Gastroesophageal sphincter (tissue), 4 donors: ENCODE measurements at regions not wholly inside any gene's neighbourhood (a gene's known extent, or its start where the extent isn't known, plus 50 kb on each side); places are given as distances from the start of the nearest gene placed in this dataset.
"Not testable (repeated sequence)": the region's sequence is repeated elsewhere in the genome, so short reads cannot be mapped to it uniquely, and the experiment has no call there.

Experiments
- ATAC-seq: fragments of 150-250 bp; one replicate; pipeline ENCODE4 v1.9.1; 2016; ENCODE audit warnings: mild to moderate bottlenecking, moderate library complexity
- H3K27ac ChIP-seq, 4 donors: fragments of 200-600 bp; sonication (generic) in 3 of 4; 1 replicate in 3 of 4; 2 replicates in 1 of 4; pipeline ENCODE4 v1.5.1; 2016 to 2019
- H3K27me3 ChIP-seq: fragments of 200-600 bp; sonication (generic); one replicate; pipeline ENCODE4 v1.5.1; 2019
- H3K36me3 ChIP-seq, 2 donors: fragments of 200-600 bp; sonication (generic); one replicate each; pipeline ENCODE4 v1.5.1; 2019; ENCODE audit warnings: control low read depth in 1 of 2
- H3K4me1 ChIP-seq, 3 donors: fragments of 200-600 bp; sonication (generic); 1 replicate in 2 of 3; 2 replicates in 1 of 3; pipeline ENCODE4 v1.5.1; 2016 to 2019; ENCODE audit warnings: control low read depth in 2 of 3
- H3K4me3 ChIP-seq, 2 donors: fragments of 200-600 bp; sonication (generic); one replicate each; pipeline ENCODE4 v1.5.1; 2019; ENCODE audit warnings: mild to moderate bottlenecking in 1 of 2, moderate library complexity in 1 of 2
- H3K9me3 ChIP-seq, 3 donors: fragments of 200-600 bp; sonication (generic); one replicate each; pipeline ENCODE4 v1.5.1; 2017 to 2019; ENCODE audit warnings: control low read depth in 2 of 3
- EP300 ChIP-seq: sonication (generic); formaldehyde crosslinking; IDR thresholded peaks from one replicate; pipeline ENCODE4 v1.6.1; 2017; ENCODE audit warnings: antibody characterized with exemption, mild to moderate bottlenecking
- POLR2A ChIP-seq, 2 donors: fragments of 450-650 bp; IDR thresholded peaks; one replicate each; pipeline ENCODE4 v1.6.1; 2017; ENCODE audit warnings: antibody characterized with exemption in 2 of 2, mild to moderate bottlenecking in 2 of 2, moderate library complexity in 1 of 2
- POLR2AphosphoS5 ChIP-seq: sonication (generic); formaldehyde crosslinking; IDR thresholded peaks from one replicate; pipeline ENCODE4 v1.6.1; 2017; ENCODE audit warnings: antibody characterized with exemption
- WGBS, 2 donors: methylation state at CpG; one replicate each; pipeline ENCODE4 v1.1.5; 2018; ENCODE audit warnings: low coverage in 1 of 2; 5-methylcytosine and 5-hydroxymethylcytosine counted together
- TF ChIP-seq, protein P1 (sequence below), 4 experiments: fragments of 200-600 bp in 2 of 4; fragments of 450-650 bp in 2 of 4; sonication (generic) in 1 of 4; IDR thresholded peaks; one replicate each; pipeline ENCODE4 v1.5.1; 2017 to 2019; ENCODE audit warnings: antibody characterized with exemption in 4 of 4, mild to moderate bottlenecking in 2 of 4, moderate library complexity in 2 of 4

DNA sequence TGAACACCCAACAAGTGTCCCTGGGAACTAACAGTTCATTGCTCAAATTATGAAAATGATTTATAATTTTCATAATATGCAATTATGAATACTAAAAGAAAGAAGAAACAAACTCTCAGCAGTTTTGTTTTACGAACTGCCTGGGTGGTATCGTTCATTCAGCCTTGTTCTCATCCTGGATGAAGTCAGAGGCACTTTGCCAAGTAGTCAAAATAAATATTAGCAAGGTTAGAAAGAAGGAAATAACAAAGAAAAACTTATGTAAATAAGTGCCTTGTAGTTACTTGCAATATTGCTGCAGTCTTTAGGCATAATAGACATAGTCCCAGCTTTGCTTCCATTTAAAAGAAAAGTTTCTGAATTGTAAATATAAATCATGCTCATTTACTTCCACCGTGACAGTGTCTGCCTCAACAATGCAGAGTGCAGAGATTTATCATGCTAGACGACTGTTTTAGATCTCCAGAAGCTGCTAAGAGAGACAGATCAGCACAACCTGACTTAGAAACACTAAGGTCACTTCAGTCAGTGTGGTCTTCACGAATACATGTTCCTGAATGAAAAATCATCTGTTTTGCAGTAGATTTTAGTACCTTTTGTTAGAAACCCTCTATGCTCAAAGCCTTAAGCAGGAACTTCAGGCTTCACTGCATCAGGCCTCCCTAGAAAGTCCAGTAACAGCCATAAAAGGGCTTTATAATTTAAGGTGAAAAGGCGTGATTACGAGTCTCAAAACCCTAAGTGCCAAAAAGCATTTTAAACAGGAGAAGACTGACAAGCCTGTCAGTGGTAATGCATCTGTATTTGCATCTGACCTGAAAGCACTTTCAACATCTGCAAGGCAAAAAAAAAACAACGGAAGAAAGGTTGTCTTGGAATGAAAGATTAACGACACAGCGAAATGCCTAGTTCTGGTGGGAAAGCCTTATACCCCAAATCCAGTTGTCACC lies 92.1 kb downstream of the TMEM167A start:
- Histone ChIP-seq H3K27ac (no peak overlapping the region), H3K4me3 (no peak overlapping the region), H3K27me3 (no peaks in the 10 kb centered on the region), H3K9me3 (no peaks in the 10 kb centered on the region), H3K4me1 (no peaks in the 10 kb centered on the region), H3K36me3 (no peaks in the 10 kb centered on the region)
- TF ChIP-seq EP300 = no peak
- no peak for TF ChIP-seq POLR2A (IDR thresholded peaks at IDR 0.05)
- TF ChIP-seq, protein P1, sequence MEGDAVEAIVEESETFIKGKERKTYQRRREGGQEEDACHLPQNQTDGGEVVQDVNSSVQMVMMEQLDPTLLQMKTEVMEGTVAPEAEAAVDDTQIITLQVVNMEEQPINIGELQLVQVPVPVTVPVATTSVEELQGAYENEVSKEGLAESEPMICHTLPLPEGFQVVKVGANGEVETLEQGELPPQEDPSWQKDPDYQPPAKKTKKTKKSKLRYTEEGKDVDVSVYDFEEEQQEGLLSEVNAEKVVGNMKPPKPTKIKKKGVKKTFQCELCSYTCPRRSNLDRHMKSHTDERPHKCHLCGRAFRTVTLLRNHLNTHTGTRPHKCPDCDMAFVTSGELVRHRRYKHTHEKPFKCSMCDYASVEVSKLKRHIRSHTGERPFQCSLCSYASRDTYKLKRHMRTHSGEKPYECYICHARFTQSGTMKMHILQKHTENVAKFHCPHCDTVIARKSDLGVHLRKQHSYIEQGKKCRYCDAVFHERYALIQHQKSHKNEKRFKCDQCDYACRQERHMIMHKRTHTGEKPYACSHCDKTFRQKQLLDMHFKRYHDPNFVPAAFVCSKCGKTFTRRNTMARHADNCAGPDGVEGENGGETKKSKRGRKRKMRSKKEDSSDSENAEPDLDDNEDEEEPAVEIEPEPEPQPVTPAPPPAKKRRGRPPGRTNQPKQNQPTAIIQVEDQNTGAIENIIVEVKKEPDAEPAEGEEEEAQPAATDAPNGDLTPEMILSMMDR (IDR thresholded peaks at IDR 0.05) = no peak
- TF ChIP-seq POLR2AphosphoS5 = no peak
- no peak for ATAC-seq
- 53 to 58% methylated on average over 10 of the region's 10 CpGs for WGBS, 2 donors

DNA sequence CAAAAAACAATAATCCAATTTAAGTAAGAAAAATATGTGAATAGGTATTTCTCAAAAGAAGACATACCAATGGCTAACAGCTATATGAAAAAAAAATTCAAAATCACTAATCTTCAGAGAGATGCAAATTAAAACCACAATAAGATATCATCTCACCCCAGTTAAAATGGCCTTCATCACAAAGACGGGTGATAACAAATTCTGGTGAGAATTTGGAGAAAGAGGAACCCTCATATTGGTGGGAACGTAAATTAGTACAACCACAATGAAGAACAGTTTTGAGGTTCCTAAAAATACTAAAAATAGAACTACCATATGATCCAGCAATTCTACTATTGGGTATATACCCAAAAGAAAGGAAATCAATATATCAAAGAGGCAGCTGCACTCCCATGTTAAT lies 94.3 kb downstream of the TMEM167A start:
- 83 to 86% methylated on average over 2 of the region's 2 CpGs for WGBS, 2 donors
- no peaks in the 10 kb centered on the region for H3K9me3 ChIP-seq

DNA sequence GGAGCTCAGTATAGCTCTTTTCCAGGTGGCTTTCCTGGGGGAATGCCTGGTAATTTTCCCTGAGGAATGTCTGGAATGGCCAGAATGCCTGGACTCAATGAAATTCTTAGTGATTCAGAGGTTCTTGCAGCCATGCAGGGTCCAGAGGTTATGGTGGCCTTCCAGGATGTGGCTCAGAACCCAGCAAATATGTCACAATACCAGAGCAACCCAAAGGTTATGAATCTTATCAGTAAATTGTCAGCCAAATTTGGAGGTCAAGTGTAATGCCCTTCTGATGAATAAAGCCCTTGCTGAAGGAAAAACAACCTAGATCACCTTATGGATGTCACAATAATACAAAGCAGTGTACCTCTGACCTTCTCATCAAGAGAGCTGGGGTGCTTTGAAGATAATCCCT lies 100.3 kb downstream of the TMEM167A start:
- H3K27ac ChIP-seq, H3K27me3 ChIP-seq, H3K4me1 ChIP-seq, H3K36me3 ChIP-seq, H3K4me3 ChIP-seq, ATAC-seq: not testable (repeated sequence)
- H3K9me3 ChIP-seq = peaks cover 0 to 15% (median 0%) of the 10 kb centered on the region in 3 donors

More for the DNA sequence above, 94.3 kb downstream of the TMEM167A start:
- H3K27me3 ChIP-seq = no peaks in the 10 kb centered on the region
- no peak for TF ChIP-seq EP300
- no peaks in the 10 kb centered on the region for H3K4me1 ChIP-seq
- no peak overlapping the region for H3K4me3 ChIP-seq
- no peak for ATAC-seq
- no peak overlapping the region for H3K27ac ChIP-seq
- no peaks in the 10 kb centered on the region for H3K36me3 ChIP-seq

DNA sequence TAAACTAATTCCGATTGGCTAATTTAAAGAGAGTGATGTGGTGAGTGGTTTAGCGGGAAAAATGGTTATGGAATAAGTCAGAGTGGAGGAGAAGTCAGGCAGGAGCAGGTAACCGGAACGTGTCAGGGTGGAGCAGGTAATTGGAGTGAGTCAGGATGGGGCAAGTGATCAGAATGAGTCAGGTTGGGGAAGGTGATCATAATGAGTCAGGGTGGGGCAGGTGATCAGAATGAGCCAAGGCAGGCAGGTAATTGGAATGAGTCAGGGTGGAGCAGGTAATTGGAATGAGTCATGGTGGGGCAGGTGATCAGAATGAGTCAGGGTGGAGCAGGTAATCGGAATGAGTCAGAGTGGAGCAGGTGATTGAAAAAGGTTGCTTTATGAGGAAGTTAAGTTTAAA lies 101.4 kb downstream of the TMEM167A start:
- Histone ChIP-seq H3K27me3 (no peaks in the 10 kb centered on the region), H3K4me3 (no peak overlapping the region), H3K36me3 (no peaks in the 10 kb centered on the region), H3K27ac (no peak overlapping the region), H3K4me1 (no peaks in the 10 kb centered on the region), H3K9me3 (peaks cover 0 to 15% (median 0%) of the 10 kb centered on the region in 3 donors)
- no peak for TF ChIP-seq POLR2A (IDR thresholded peaks at IDR 0.05)
- TF ChIP-seq, protein P1 (IDR thresholded peaks at IDR 0.05) = no peak
- TF ChIP-seq POLR2AphosphoS5 = no peak
- TF ChIP-seq EP300 = no peak
- ATAC-seq = no peak
- WGBS, 2 donors = 92 to 94% methylated on average over 4 to 5 of the region's 5 CpGs

DNA sequence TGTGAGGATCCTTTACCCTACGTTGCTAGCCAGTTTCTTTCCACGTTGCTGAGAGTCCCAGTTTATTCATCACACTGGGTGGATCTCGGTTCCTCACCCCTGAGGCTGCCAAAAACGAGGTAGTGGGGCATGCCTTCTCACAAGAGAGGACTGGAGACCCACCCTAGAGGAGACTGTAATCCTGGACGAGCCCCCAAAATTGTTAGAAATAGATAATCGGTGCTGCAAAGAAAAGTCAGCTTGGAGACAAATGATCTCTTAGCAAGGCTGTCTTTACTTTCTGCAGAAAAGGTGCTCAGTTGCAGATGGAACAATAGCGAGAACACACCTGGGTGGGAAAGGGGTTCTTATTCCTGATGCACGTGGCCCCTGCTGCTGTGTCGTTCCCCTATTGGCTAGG lies 101.8 kb downstream of the TMEM167A start:
- no peaks in the 10 kb centered on the region for H3K4me1 ChIP-seq
- H3K27me3 ChIP-seq = no peaks in the 10 kb centered on the region
- peaks cover 0 to 15% (median 0%) of the 10 kb centered on the region in 3 donors for H3K9me3 ChIP-seq
- H3K36me3 ChIP-seq = no peaks in the 10 kb centered on the region
- TF ChIP-seq EP300 = no peak
- TF ChIP-seq, protein P1 (IDR thresholded peaks at IDR 0.05) = no peak
- no peak for TF ChIP-seq POLR2A (IDR thresholded peaks at IDR 0.05)
- no peak for TF ChIP-seq POLR2AphosphoS5
- 86 to 100% methylated on average over 2 to 8 of the region's 9 CpGs for WGBS, 2 donors
- ATAC-seq = no peak
- no peak overlapping the region for H3K4me3 ChIP-seq
- no peak overlapping the region for H3K27ac ChIP-seq

DNA sequence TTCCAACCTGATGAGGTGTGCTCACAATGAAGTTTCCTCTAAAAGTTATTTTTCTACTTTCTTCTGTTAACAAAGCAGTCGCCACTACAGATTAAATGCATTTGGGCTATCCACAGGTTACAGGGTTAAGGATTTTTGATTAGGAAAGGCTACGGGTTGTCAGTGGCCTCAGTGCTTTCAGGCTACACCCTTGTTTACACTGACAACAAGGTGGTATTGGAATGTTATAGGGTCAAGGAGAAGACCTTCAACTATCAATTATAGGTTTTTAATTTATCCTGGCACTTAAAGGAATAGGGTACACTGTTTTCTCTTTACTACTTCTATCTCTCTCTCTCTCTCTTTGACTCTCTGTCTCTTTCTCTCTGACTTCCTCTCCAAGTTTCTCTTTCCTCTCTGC lies 102.8 kb downstream of the TMEM167A start:
- H3K36me3 ChIP-seq, H3K4me1 ChIP-seq, ATAC-seq, H3K27ac ChIP-seq, H3K4me3 ChIP-seq, H3K27me3 ChIP-seq: not testable (repeated sequence)
- WGBS, 2 donors = 93 to 96% methylated on average over 2 of the region's 2 CpGs
- H3K9me3 ChIP-seq = peaks cover 0 to 15% (median 0%) of the 10 kb centered on the region in 3 donors
